HepG2 (cell line): ENCODE measurements at regions not wholly inside any gene's neighbourhood (a gene's known extent, or its start where the extent isn't known, plus 50 kb on each side); places are given as distances from the start of the nearest gene placed in this dataset.

Experiments used
- ATAC-seq: fragments of 200-7000 bp; cut with Tn5 transposase; 3 replicates; pipeline ENCODE4 v1.9.1; 2020; ENCODE audit warnings: mild to moderate bottlenecking, moderate library complexity
- BruUV-seq: library from RNA; stranded (reverse); fragments of 400-500 nt; replicated peaks from 2 replicates; lab custom pipeline; 2021; lab: Mats Ljungman, UMichigan
- CTCF ChIA-PET: fragments of 300-600 bp; formaldehyde crosslinking; extraction: SDS; loops from one replicate; lab custom pipeline; 2021; ENCODE audit warnings: low total read pairs, inconsistent platforms, low intra/inter-chr PET ratio; lab: Yijun Ruan, JAX
- POLR2A ChIA-PET: fragments of 350-600 bp; sonication (Branson Sonifier 250); formaldehyde crosslinking; loops from one replicate; lab custom pipeline; 2020; ENCODE audit warnings: antibody characterized with exemption, inconsistent platforms; lab: Yijun Ruan, JAX
- DNase-seq: peaks from one replicate; pipeline ENCODE4 v3.0.0-alpha.2; 2015; ENCODE audit warnings: low spot score
- FAIRE-seq: peaks from 3 replicates; lab custom pipeline; 2011; peaks lifted over from hg19 to GRCh38; lab: Jason Lieb, UNC
- H2AFZ ChIP-seq: one replicate; pipeline ENCODE4 v1.6.1; 2011; ENCODE audit warnings: low read length, inconsistent platforms
- H3K27ac ChIP-seq: fragments of 300-600 bp; 3 replicates; pipeline ENCODE4 v1.8.0; 2011; ENCODE audit warnings: mixed run types, mild to moderate bottlenecking, mixed read lengths, low read length, inconsistent platforms; ENCODE audit not compliant: insufficient read depth; ENCODE audit errors: extremely low read length
- H3K27me3 ChIP-seq, 2 experiments: fragments of 200-600 bp in 1 of 2; 2 replicates in 1 of 2; 3 replicates in 1 of 2; pipeline versions ENCODE4 v1.6.0 to v1.8.0; 2011; ENCODE audit warnings: low read length in 2 of 2, mild to moderate bottlenecking in 2 of 2, moderate library complexity in 2 of 2, inconsistent platforms in 1 of 2; ENCODE audit not compliant: insufficient read depth in 2 of 2, control insufficient read depth in 1 of 2
- H3K36me3 ChIP-seq, 2 experiments: fragments of 200-600 bp in 1 of 2; replicated peaks in 1 of 2; 2 replicates in 1 of 2; 3 replicates in 1 of 2; pipeline versions ENCODE4 v1.5.1 to v1.8.0; 2011; ENCODE audit warnings: low read length in 2 of 2, inconsistent platforms in 1 of 2; ENCODE audit not compliant: insufficient read depth in 2 of 2, control insufficient read depth in 1 of 2
- H3K4me1 ChIP-seq: 2 replicates; pipeline ENCODE4 v1.5.1; 2012; ENCODE audit warnings: low read length, inconsistent platforms; ENCODE audit not compliant: insufficient read depth
- H3K4me2 ChIP-seq: 2 replicates; pipeline ENCODE4 v1.6.0; 2011; ENCODE audit warnings: low read depth, low read length, inconsistent platforms
- H3K4me3 ChIP-seq, 3 experiments: fragments of 200-600 bp in 1 of 3; sonication (generic), shearing (Covaris generic) in 1 of 3; replicated peaks in 1 of 3; 2 replicates each; pipeline ENCODE4 v1.5.1; 2011 to 2016; ENCODE audit warnings: low read length in 3 of 3, inconsistent platforms in 2 of 3, low read depth in 2 of 3, mild to moderate bottlenecking in 2 of 3, control low read depth in 1 of 3, mixed read lengths in 1 of 3; ENCODE audit not compliant: insufficient read depth in 1 of 3
- H3K79me2 ChIP-seq: one replicate; pipeline ENCODE4 v1.6.1; 2011; ENCODE audit warnings: low read length, inconsistent platforms; ENCODE audit not compliant: insufficient read depth
- H3K9ac ChIP-seq: 2 replicates; pipeline ENCODE4 v1.6.0; 2011; ENCODE audit warnings: mild to moderate bottlenecking, low read depth, low read length, inconsistent platforms; ENCODE audit not compliant: insufficient read depth
- H3K9me3 ChIP-seq: 2 replicates; pipeline ENCODE4 v1.5.1; 2012; ENCODE audit warnings: mild to moderate bottlenecking, low read length
- H4K20me1 ChIP-seq: 2 replicates; pipeline ENCODE4 v1.6.0; 2011; ENCODE audit warnings: inconsistent platforms, mild to moderate bottlenecking, low read length, moderate library complexity; ENCODE audit not compliant: insufficient read depth
- BCLAF1 ChIP-seq: fragments of 450-650 bp; IDR thresholded peaks from 2 replicates; pipeline ENCODE4 v1.6.1; 2017; ENCODE audit warnings: mild to moderate bottlenecking
- MXD4 ChIP-seq: IDR thresholded peaks from 2 replicates; pipeline ENCODE4 v1.6.1; 2016; ENCODE audit warnings: mild to moderate bottlenecking, missing biosample characterization, missing genetic modification reagents
- REXO4 ChIP-seq: sonication (generic); formaldehyde crosslinking; IDR thresholded peaks from 2 replicates; pipeline ENCODE4 v1.8.0; 2022; ENCODE audit warnings: missing genetic modification reagents, mild to moderate bottlenecking, borderline replicate concordance
- SIX1 ChIP-seq: sonication (generic); formaldehyde crosslinking; IDR thresholded peaks from 2 replicates; pipeline ENCODE4 v1.4.0; 2020; ENCODE audit warnings: missing genetic modification reagents, borderline replicate concordance
- ZBTB2 ChIP-seq: sonication (generic); formaldehyde crosslinking; IDR thresholded peaks from 2 replicates; pipeline ENCODE4 v1.8.0; 2022; ENCODE audit warnings: low read depth, missing genetic modification reagents
- ZNF484 ChIP-seq: sonication (generic); formaldehyde crosslinking; IDR thresholded peaks from 2 replicates; pipeline ENCODE4 v1.5.1; 2020; ENCODE audit warnings: mild to moderate bottlenecking, low read depth, missing genetic modification reagents, borderline replicate concordance
- ZNF546 ChIP-seq: sonication (generic); formaldehyde crosslinking; conservative IDR thresholded peaks from 2 replicates; pipeline ENCODE4 v1.8.1; 2023; ENCODE audit warnings: mild to moderate bottlenecking, missing genetic modification reagents
- ZSCAN25 ChIP-seq: sonication (generic); formaldehyde crosslinking; IDR thresholded peaks from 2 replicates; pipeline ENCODE4 v1.8.0; 2022; ENCODE audit warnings: mild to moderate bottlenecking, missing genetic modification reagents
- WGBS: methylation state at CpG from one replicate; pipeline ENCODE4 v1.1.6; 2017; ENCODE audit warnings: low lambda C conversion rate; 5-methylcytosine and 5-hydroxymethylcytosine counted together
- in situ Hi-C: cut with HindIII; loops from 2 replicates; pipeline ENCODE4 v1.10.0; 2017; ENCODE audit warnings: low pct_unique_long_range_greater_than_20kb; ENCODE audit not compliant: extremely low pct_ligation_motif_present
- intact Hi-C: fragments of 100-400 bp; cut with micrococcal nuclease; formaldehyde crosslinking; loops from one replicate; pipeline ENCODE4 v1.10.0; 2022; ENCODE audit not compliant: unreplicated experiment

GRCh38 chr6:85353012-85353411 lies 96.9 kb upstream of the NT5E start:
- FAIRE-seq (no peak), DNase-seq (no peak), ATAC-seq (no peak)
- Histone ChIP-seq H3K9ac (no peak overlapping the region), H3K4me1 (no peaks in the 10 kb centered on the region), H3K36me3 (no peaks in the 10 kb centered on the region), H3K27me3 (no peaks in the 10 kb centered on the region; a peak in 3 of 5 replicates), H3K4me2 (no peak overlapping the region), H3K79me2 (no peaks in the 10 kb centered on the region), H2AFZ (no peak overlapping the region), H3K4me3 (no peak overlapping the region), H3K27ac (no peak overlapping the region), H3K9me3 (no peaks in the 10 kb centered on the region), H4K20me1 (no peaks in the 10 kb centered on the region)
- no TSS peak for BruUV-seq
- 34% methylated on average over 3 of the region's 3 CpGs for WGBS
- TF ChIP-seq MXD4 (no peak), REXO4 (CRISPR knock-in tag) (no peak), SIX1 (CRISPR knock-in tag) (no peak), BCLAF1 (no peak), ZBTB2 (CRISPR knock-in tag) (no peak), ZNF546 (CRISPR knock-in tag) (no peak), ZSCAN25 (CRISPR knock-in tag) (no peak), ZNF484 (CRISPR knock-in tag) (no peak)
- CTCF ChIA-PET = no interaction called here
- in situ Hi-C loops = loop anchor here (5.0 kb wide), 1 partner anchor 129 kb away; no protein-coding TSS in a partner anchor
- POLR2A ChIA-PET = no interaction called here
- intact Hi-C loops = no loop called here
